IMR-90 (cell line): ENCODE measurements at regions not wholly inside any gene's neighbourhood (a gene's known extent, or its start where the extent isn't known, plus 50 kb on each side); places are given as distances from the start of the nearest gene placed in this dataset.

ENCODE experiments used
- ATAC-seq: fragments of 200-7000 bp; cut with Tn5 transposase; 2 replicates; pipeline ENCODE4 v1.9.1; 2020; ENCODE audit warnings: low read depth, mild to moderate bottlenecking, moderate library complexity
- BruUV-seq: library from RNA; stranded (reverse); fragments of 400-500 nt; replicated peaks from 2 replicates; lab custom pipeline; 2021; lab: Mats Ljungman, UMichigan
- CTCF ChIA-PET: fragments of 300-600 bp; formaldehyde crosslinking; extraction: SDS; loops from one replicate; lab custom pipeline; 2021; ENCODE audit warnings: antibody characterized with exemption; lab: Yijun Ruan, JAX
- POLR2A ChIA-PET: fragments of 300-600 bp; sonication (Branson Sonifier 250); formaldehyde crosslinking; loops from one replicate; lab custom pipeline; 2022; ENCODE audit warnings: antibody characterized with exemption; ENCODE audit not compliant: unreplicated experiment; lab: Charles Lee
- DNase-seq: peaks from one replicate; pipeline ENCODE4 v3.0.0; 2013
- H2AFZ ChIP-seq: replicated peaks from 2 replicates; pipeline ENCODE3; 2013; ENCODE audit warnings: low read length, mild to moderate bottlenecking; ENCODE audit not compliant: poor library complexity
- H2AK5ac ChIP-seq: 2 replicates; pipeline ENCODE4 v1.6.1; 2013; ENCODE audit warnings: low read depth, low read length, inconsistent platforms
- H2AK9ac ChIP-seq: replicated peaks from 2 replicates; pipeline ENCODE3; 2013; ENCODE audit warnings: mild to moderate bottlenecking, low read depth, low read length, moderate library complexity; ENCODE audit not compliant: poor library complexity
- H2BK120ac ChIP-seq: 2 replicates; pipeline ENCODE4 v1.6.1; 2013; ENCODE audit warnings: low read depth, low read length, inconsistent platforms
- H2BK15ac ChIP-seq: 3 replicates; pipeline ENCODE4 v1.6.1; 2013; ENCODE audit warnings: low read depth, low read length, inconsistent platforms
- H2BK20ac ChIP-seq: 2 replicates; pipeline ENCODE4 v1.6.1; 2013; ENCODE audit warnings: low read depth, mild to moderate bottlenecking, inconsistent platforms, low read length, moderate library complexity
- H2BK5ac ChIP-seq: 2 replicates; pipeline ENCODE4 v1.6.1; 2013; ENCODE audit warnings: mild to moderate bottlenecking, low read depth, low read length, inconsistent platforms; ENCODE audit not compliant: poor library complexity, severe bottlenecking
- H3K14ac ChIP-seq: replicated peaks from 2 replicates; pipeline ENCODE4 v1.6.1; 2013; ENCODE audit warnings: low read depth, low read length, inconsistent platforms
- H3K18ac ChIP-seq: 2 replicates; pipeline ENCODE4 v1.6.1; 2013; ENCODE audit warnings: low read depth, low read length, control low read depth
- H3K23ac ChIP-seq: 2 replicates; pipeline ENCODE4 v1.6.1; 2013; ENCODE audit warnings: low read depth, low read length, inconsistent platforms
- H3K27ac ChIP-seq: 2 replicates; pipeline ENCODE4 v1.5.1; 2013; ENCODE audit warnings: mild to moderate bottlenecking, control low read depth, low read length; ENCODE audit not compliant: insufficient read depth
- H3K27me3 ChIP-seq: 2 replicates; pipeline ENCODE4 v1.6.1; 2013; ENCODE audit warnings: low read length; ENCODE audit not compliant: control insufficient read depth, insufficient read depth
- H3K36me3 ChIP-seq: 2 replicates; pipeline ENCODE4 v1.6.1; 2013; ENCODE audit warnings: low read length, mixed read lengths; ENCODE audit not compliant: control insufficient read depth, insufficient read depth
- H3K4ac ChIP-seq: 2 replicates; pipeline ENCODE4 v1.6.1; 2013; ENCODE audit warnings: low read depth, low read length, inconsistent platforms
- H3K4me1 ChIP-seq: 2 replicates; pipeline ENCODE4 v1.6.1; 2013; ENCODE audit warnings: low read length, mixed read lengths; ENCODE audit not compliant: control insufficient read depth, insufficient read depth
- H3K4me2 ChIP-seq: 2 replicates; pipeline ENCODE4 v1.6.1; 2013; ENCODE audit warnings: low read depth, mild to moderate bottlenecking, control low read depth, low read length, moderate library complexity
- H3K4me3 ChIP-seq: 2 replicates; pipeline ENCODE4 v1.5.1; 2013; ENCODE audit warnings: low read depth, mild to moderate bottlenecking, control low read depth, low read length, moderate library complexity; ENCODE audit not compliant: insufficient read depth
- H3K56ac ChIP-seq: 2 replicates; pipeline ENCODE4 v1.6.1; 2013; ENCODE audit warnings: low read length, inconsistent platforms; ENCODE audit not compliant: insufficient read depth; ENCODE audit errors: extremely low read depth
- H3K79me1 ChIP-seq, 2 experiments: 2 replicates each; pipeline ENCODE4 v1.6.1; 2013; ENCODE audit warnings: low read length in 2 of 2, inconsistent platforms in 1 of 2, low read depth in 1 of 2
- H3K9ac ChIP-seq: 2 replicates; pipeline ENCODE4 v1.6.1; 2013; ENCODE audit warnings: low read depth, low read length, control low read depth
- H3K9me1 ChIP-seq: 2 replicates; pipeline ENCODE4 v1.6.1; 2013; ENCODE audit warnings: low read length, inconsistent platforms; ENCODE audit not compliant: insufficient read depth
- H3K9me3 ChIP-seq: 2 replicates; pipeline ENCODE4 v1.6.1; 2013; ENCODE audit warnings: low read length; ENCODE audit not compliant: control insufficient read depth, insufficient read depth
- H4K20me1 ChIP-seq: 2 replicates; pipeline ENCODE4 v1.6.1; 2013; ENCODE audit warnings: low read length, inconsistent platforms; ENCODE audit not compliant: insufficient read depth
- H4K5ac ChIP-seq: 2 replicates; pipeline ENCODE4 v1.6.1; 2013; ENCODE audit warnings: mild to moderate bottlenecking, low read depth, low read length, control low read depth
- H4K8ac ChIP-seq, 2 experiments: 2 replicates each; pipeline ENCODE4 v1.6.1; 2013; ENCODE audit warnings: low read depth in 2 of 2, low read length in 2 of 2, control low read depth in 1 of 2, inconsistent platforms in 1 of 2
- H4K91ac ChIP-seq: 2 replicates; pipeline ENCODE4 v1.6.1; 2013; ENCODE audit warnings: low read depth, low read length, inconsistent platforms; ENCODE audit not compliant: insufficient read depth
- FOS ChIP-seq: fragments of 150-350 bp; IDR thresholded peaks from 2 replicates; pipeline ENCODE4 v1.6.1; 2016; ENCODE audit warnings: low read depth, low read length
- MAZ ChIP-seq: IDR thresholded peaks from 2 replicates; pipeline ENCODE4 v1.6.1; 2012; ENCODE audit warnings: low read depth, mild to moderate bottlenecking, low read length, improper control_type of control experiment, moderate library complexity, borderline replicate concordance
- MXI1 ChIP-seq: IDR thresholded peaks from 2 replicates; pipeline ENCODE4 v1.6.1; 2012; ENCODE audit warnings: low read depth, mild to moderate bottlenecking, low read length, moderate library complexity, borderline replicate concordance
- POLR2A ChIP-seq: IDR thresholded peaks from 2 replicates; pipeline ENCODE4 v1.6.1; 2012; ENCODE audit warnings: mild to moderate bottlenecking, low read depth, low read length
- RAD21 ChIP-seq: IDR thresholded peaks from 2 replicates; pipeline ENCODE4 v1.6.1; 2012; ENCODE audit warnings: low read length, improper control_type of control experiment
- RCOR1 ChIP-seq: IDR thresholded peaks from 2 replicates; pipeline ENCODE4 v1.6.1; 2012; ENCODE audit warnings: mild to moderate bottlenecking, low read length, improper control_type of control experiment; ENCODE audit not compliant: insufficient replicate concordance
- WGBS, 2 experiments: methylation state at CpG; one replicate each; pipeline versions ENCODE4 v1.1.5 to v1.1.7; 2013; ENCODE audit warnings: missing lambda C conversion rate in 2 of 2; ENCODE audit not compliant: insufficient read length in 1 of 2; ENCODE audit errors: extremely low coverage in 2 of 2; 5-methylcytosine and 5-hydroxymethylcytosine counted together
- dilution Hi-C: fragments of 300-500 bp; cut with HindIII; formaldehyde crosslinking; loops from one replicate; pipeline ENCODE4 v1.14.3; 2018; ENCODE audit warnings: low sequenced_read_pairs; ENCODE audit not compliant: unreplicated experiment
- in situ Hi-C: fragments of 300-500 bp; cut with MboI; formaldehyde crosslinking; loops from 3 replicates; pipeline ENCODE4 v1.14.3; 2019; ENCODE audit warnings: low sequenced_read_pairs, inconsistent platforms, mixed read lengths
- intact Hi-C: fragments of 100-400 bp; cut with micrococcal nuclease; formaldehyde crosslinking; loops from 2 replicates; pipeline ENCODE4 v1.10.0; 2022

- dilution Hi-C loops: no loop called here
- intact Hi-C loops: no loop called here
- Histone ChIP-seq H4K5ac (no peak overlapping the region), H3K9ac (no peak overlapping the region), H4K20me1 (no peaks in the 10 kb centered on the region), H4K8ac (no peak overlapping the region), H3K4me1 (no peaks in the 10 kb centered on the region), H2AK5ac (no peak overlapping the region), H3K4ac (no peak overlapping the region), H3K9me3 (no peaks in the 10 kb centered on the region), H3K18ac (no peak overlapping the region), H3K27me3 (peaks cover 11% of the 10 kb centered on the region; the same call in 1 of the 2 replicates), H3K27ac (no peak overlapping the region), H2AK9ac (no peak overlapping the region), H2BK20ac (no peak overlapping the region), H3K4me2 (no peak overlapping the region), H4K91ac (no peak overlapping the region), H2BK120ac (no peak overlapping the region), H3K4me3 (no peak overlapping the region), H2BK15ac (no peak overlapping the region), H2BK5ac (no peak overlapping the region), H2AFZ (no peak overlapping the region), H3K14ac (no peak overlapping the region), H3K23ac (no peak overlapping the region), H3K9me1 (no peaks in the 10 kb centered on the region), H3K56ac (no peak overlapping the region), H3K36me3 (no peaks in the 10 kb centered on the region), H3K79me1 (no peaks in the 10 kb centered on the region)
- POLR2A ChIA-PET: no interaction called here
- DNase-seq (no peak), ATAC-seq (no peak)
- TF ChIP-seq FOS (no peak), POLR2A (no peak), MXI1 (no peak), RCOR1 (no peak), MAZ (no peak), RAD21 (no peak)
- CTCF ChIA-PET: no interaction called here
- no TSS peak for BruUV-seq
- in situ Hi-C loops: no loop called here
- no CpG with 5 or more reads among the region's 2 CpGs for WGBS, 2 experiments
Observed at GRCh38 chr1:38581396-38581795, 278.2 kb downstream of the RRAGC start.
